ENCODE measurements at regions not wholly inside any gene's neighbourhood (a gene's known extent, or its start where the extent isn't known, plus 50 kb on each side); places are given as distances from the start of the nearest gene placed in this dataset.

GRCh38 chr3:157872902-157873301 is 233.3 kb downstream of the SHOX2 start:
- TF ChIP-seq CTCF (IDR thresholded peaks at IDR 0.05 in 2 of 3, conservative IDR thresholded peaks at IDR 0.05 in 1 of 3; ENCODE audit: borderline replicate concordance in 1 of 3, insufficient read depth in 1 of 3, low read depth in 2 of 3, low read length in 2 of 3) (no peak), EZH2phosphoT487 (IDR thresholded peaks at IDR 0.05; ENCODE audit: borderline replicate concordance) (no peak)
